SU-DHL-6 (cell line): ENCODE measurements at regions not wholly inside any gene's neighbourhood (a gene's known extent, or its start where the extent isn't known, plus 50 kb on each side); places are given as distances from the start of the nearest gene placed in this dataset.

ENCODE experiments used
- CTCF ChIP-seq: fragments of 200-600 bp; sonication (generic); IDR thresholded peaks from one replicate; pipeline ENCODE4 v1.5.1; 2017; ENCODE audit warnings: antibody characterized with exemption, mild to moderate bottlenecking, low read length, moderate library complexity; ENCODE audit not compliant: insufficient read depth, poor library complexity, severe bottlenecking
- EZH2phosphoT487 ChIP-seq: fragments of 200-600 bp; sonication (generic), shearing (Covaris generic); conservative IDR thresholded peaks from 2 replicates; pipeline ENCODE4 v1.6.1; 2018; ENCODE audit warnings: mild to moderate bottlenecking, antibody characterized with exemption, low read length, moderate library complexity, mixed read lengths

GRCh38 chr14:35979531-35979930 lies 153.4 kb downstream of the BRMS1L start:
- TF ChIP-seq CTCF (no peak), EZH2phosphoT487 (no peak)
